Loucy (cell line): ENCODE measurements at regions not wholly inside any gene's neighbourhood (a gene's known extent, or its start where the extent isn't known, plus 50 kb on each side); places are given as distances from the start of the nearest gene placed in this dataset.

Experiments used
- H2AFZ ChIP-seq: fragments of 200-600 bp; sonication (generic); 2 replicates; pipeline ENCODE4 v1.6.0; 2016; ENCODE audit warnings: antibody characterized with exemption, mild to moderate bottlenecking, low read length, moderate library complexity
- H3F3A ChIP-seq: fragments of 200-600 bp; 2 replicates; pipeline ENCODE4 v1.6.0; 2016; ENCODE audit warnings: antibody characterized with exemption, low read depth, mild to moderate bottlenecking
- H3K27me3 ChIP-seq: fragments of 200-600 bp; sonication (generic); 2 replicates; pipeline ENCODE4 v1.6.1; 2014; ENCODE audit warnings: low read length, mild to moderate bottlenecking; ENCODE audit not compliant: insufficient read depth, poor library complexity, severe bottlenecking
- H3K36me3 ChIP-seq: fragments of 200-600 bp; sonication (generic); 2 replicates; pipeline ENCODE4 v1.6.1; 2016; ENCODE audit warnings: low read length; ENCODE audit not compliant: insufficient read depth
- H3K4me1 ChIP-seq: fragments of 200-600 bp; sonication (generic); 2 replicates; pipeline ENCODE4 v1.5.1; 2014; ENCODE audit warnings: low read length, mild to moderate bottlenecking; ENCODE audit not compliant: insufficient read depth, poor library complexity, severe bottlenecking
- H3K4me2 ChIP-seq: fragments of 200-600 bp; sonication (generic); 2 replicates; pipeline ENCODE4 v1.6.0; 2014; ENCODE audit warnings: antibody characterized with exemption, low read length, low read depth, mild to moderate bottlenecking; ENCODE audit not compliant: poor library complexity, severe bottlenecking
- H3K4me3 ChIP-seq: fragments of 200-600 bp; sonication (generic); 2 replicates; pipeline ENCODE4 v1.5.1; 2014; ENCODE audit warnings: low read length, mild to moderate bottlenecking, mixed read lengths; ENCODE audit not compliant: poor library complexity, severe bottlenecking
- H3K79me2 ChIP-seq: fragments of 200-600 bp; sonication (generic); 2 replicates; pipeline ENCODE4 v1.6.1; 2014; ENCODE audit warnings: low read length; ENCODE audit not compliant: insufficient read depth
- H3K9ac ChIP-seq: fragments of 200-600 bp; sonication (generic); 2 replicates; pipeline ENCODE4 v1.6.0; 2014; ENCODE audit warnings: mild to moderate bottlenecking, low read depth, low read length, moderate library complexity; ENCODE audit not compliant: poor library complexity, severe bottlenecking
- H3K9me2 ChIP-seq: fragments of 200-600 bp; sonication (generic); replicated peaks from 2 replicates; pipeline ENCODE4 v1.6.1; 2016; ENCODE audit warnings: low read depth, low read length, mixed read lengths
- H3K9me3 ChIP-seq: fragments of 200-600 bp; sonication (generic); 2 replicates; pipeline ENCODE4 v1.6.1; 2014; ENCODE audit warnings: mild to moderate bottlenecking, antibody characterized with exemption, low read length, low read depth; ENCODE audit not compliant: insufficient read depth
- H4K20me1 ChIP-seq: fragments of 200-600 bp; sonication (generic); 2 replicates; pipeline ENCODE4 v1.6.0; 2014; ENCODE audit warnings: antibody characterized with exemption, low read length, mild to moderate bottlenecking; ENCODE audit not compliant: insufficient read depth, poor library complexity, severe bottlenecking
- EZH2phosphoT487 ChIP-seq: fragments of 200-600 bp; IDR thresholded peaks from 2 replicates; pipeline ENCODE4 v1.6.1; 2018; ENCODE audit warnings: antibody characterized with exemption, mild to moderate bottlenecking, moderate library complexity, borderline replicate concordance
- TF ChIP-seq, protein P1 (sequence below): fragments of 200-600 bp; sonication (generic); conservative IDR thresholded peaks from 2 replicates; pipeline ENCODE4 v1.5.1; 2014; ENCODE audit warnings: mild to moderate bottlenecking, antibody characterized with exemption, low read length

DNA sequence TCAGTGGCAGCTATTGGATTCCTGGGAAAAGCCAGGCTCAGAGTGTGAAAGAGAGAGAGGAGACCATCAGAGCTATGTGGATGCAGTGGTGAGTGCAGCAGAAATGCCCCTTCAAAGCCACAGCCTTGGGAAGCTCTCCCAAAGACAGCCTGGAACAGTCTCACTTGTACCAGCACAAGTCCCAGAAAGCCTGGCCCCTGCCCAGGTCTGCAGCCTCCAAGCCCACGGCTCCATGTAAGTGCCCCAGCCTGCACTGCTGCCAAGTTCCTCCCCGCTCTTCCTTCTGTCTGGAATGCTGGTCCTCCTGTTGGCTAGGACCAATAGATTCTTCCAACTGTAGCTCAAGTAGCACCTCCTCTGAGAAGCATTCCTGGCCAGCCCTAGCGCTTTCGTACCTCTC lies 539.7 kb downstream of the MIAT start:
- H3K27me3 ChIP-seq = no peaks in the 10 kb centered on the region
- H3F3A ChIP-seq = no peaks in the 10 kb centered on the region
- H3K36me3 ChIP-seq = no peaks in the 10 kb centered on the region
- no peak overlapping the region for H3K4me3 ChIP-seq
- H3K79me2 ChIP-seq = no peaks in the 10 kb centered on the region
- no peak overlapping the region for H3K4me2 ChIP-seq
- H3K9ac ChIP-seq = no peak overlapping the region
- no peaks in the 10 kb centered on the region for H3K4me1 ChIP-seq
- H2AFZ ChIP-seq = no peak overlapping the region
- no peaks in the 10 kb centered on the region for H4K20me1 ChIP-seq
- TF ChIP-seq, protein P1, sequence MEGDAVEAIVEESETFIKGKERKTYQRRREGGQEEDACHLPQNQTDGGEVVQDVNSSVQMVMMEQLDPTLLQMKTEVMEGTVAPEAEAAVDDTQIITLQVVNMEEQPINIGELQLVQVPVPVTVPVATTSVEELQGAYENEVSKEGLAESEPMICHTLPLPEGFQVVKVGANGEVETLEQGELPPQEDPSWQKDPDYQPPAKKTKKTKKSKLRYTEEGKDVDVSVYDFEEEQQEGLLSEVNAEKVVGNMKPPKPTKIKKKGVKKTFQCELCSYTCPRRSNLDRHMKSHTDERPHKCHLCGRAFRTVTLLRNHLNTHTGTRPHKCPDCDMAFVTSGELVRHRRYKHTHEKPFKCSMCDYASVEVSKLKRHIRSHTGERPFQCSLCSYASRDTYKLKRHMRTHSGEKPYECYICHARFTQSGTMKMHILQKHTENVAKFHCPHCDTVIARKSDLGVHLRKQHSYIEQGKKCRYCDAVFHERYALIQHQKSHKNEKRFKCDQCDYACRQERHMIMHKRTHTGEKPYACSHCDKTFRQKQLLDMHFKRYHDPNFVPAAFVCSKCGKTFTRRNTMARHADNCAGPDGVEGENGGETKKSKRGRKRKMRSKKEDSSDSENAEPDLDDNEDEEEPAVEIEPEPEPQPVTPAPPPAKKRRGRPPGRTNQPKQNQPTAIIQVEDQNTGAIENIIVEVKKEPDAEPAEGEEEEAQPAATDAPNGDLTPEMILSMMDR = no peak
- no peak for TF ChIP-seq EZH2phosphoT487
- no peaks in the 10 kb centered on the region for H3K9me3 ChIP-seq
- H3K9me2 ChIP-seq = no peaks in the 10 kb centered on the region

DNA sequence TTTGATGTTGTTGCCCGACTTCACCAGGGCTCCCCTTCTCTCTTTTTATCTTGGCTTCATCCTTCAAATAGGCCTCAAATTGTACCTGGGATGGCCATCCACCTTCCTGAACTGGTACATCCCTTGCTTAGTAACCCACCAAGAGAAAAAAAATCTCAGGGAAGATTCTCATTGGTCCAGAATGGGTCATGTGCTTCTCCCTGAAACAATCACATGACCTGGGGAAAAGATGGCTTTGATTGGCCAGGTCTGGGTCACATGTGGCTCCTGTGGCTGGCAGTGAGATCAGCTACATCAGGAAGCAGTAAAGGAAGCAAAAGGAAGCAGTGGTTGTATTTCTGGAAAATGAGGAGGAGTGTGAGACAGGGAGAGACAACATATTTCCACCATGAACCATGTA lies 540.2 kb downstream of the MIAT start:
- no peaks in the 10 kb centered on the region for H3K27me3 ChIP-seq
- H3K9ac ChIP-seq = no peak overlapping the region
- no peak overlapping the region for H3K4me3 ChIP-seq
- TF ChIP-seq, protein P1 = no peak
- TF ChIP-seq EZH2phosphoT487 = no peak
- H3F3A ChIP-seq = no peaks in the 10 kb centered on the region
- no peaks in the 10 kb centered on the region for H4K20me1 ChIP-seq
- H2AFZ ChIP-seq = no peak overlapping the region
- no peaks in the 10 kb centered on the region for H3K9me2 ChIP-seq
- H3K4me2 ChIP-seq = no peak overlapping the region
- H3K36me3 ChIP-seq = no peaks in the 10 kb centered on the region
- H3K4me1 ChIP-seq = no peaks in the 10 kb centered on the region
- no peaks in the 10 kb centered on the region for H3K79me2 ChIP-seq
- no peaks in the 10 kb centered on the region for H3K9me3 ChIP-seq

DNA sequence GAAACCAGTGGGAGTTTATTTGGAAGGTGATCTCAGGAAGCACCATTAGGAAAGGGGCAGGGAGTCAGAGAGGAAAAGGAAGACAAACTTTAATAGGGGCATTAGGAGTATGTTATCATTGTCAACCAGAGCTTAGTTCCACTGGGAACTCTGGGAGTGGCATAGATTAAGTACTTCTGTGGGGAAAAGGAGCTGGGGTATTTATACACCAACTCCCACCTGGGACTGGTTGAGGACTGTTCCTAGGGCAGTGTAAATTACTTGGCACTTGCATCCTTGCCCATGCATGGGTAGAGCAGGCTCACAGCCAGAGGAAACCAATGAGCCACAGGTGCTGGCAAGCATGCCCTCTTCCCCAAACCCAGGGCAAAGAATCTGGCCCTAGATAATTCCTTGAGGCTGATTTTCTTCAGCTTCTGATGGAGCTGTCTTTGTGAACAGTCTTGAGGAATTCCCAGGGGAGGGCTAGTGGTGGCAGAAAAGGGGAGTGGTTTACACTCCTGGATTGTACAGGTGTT lies 541.2 kb downstream of the MIAT start:
- Histone ChIP-seq H3K9ac (no peak overlapping the region), H3K9me3 (no peaks in the 10 kb centered on the region), H3K27me3 (no peaks in the 10 kb centered on the region), H2AFZ (no peak overlapping the region), H3K4me2 (no peak overlapping the region), H3K9me2 (no peaks in the 10 kb centered on the region), H3K4me3 (no peak overlapping the region), H4K20me1 (no peaks in the 10 kb centered on the region), H3F3A (no peaks in the 10 kb centered on the region), H3K4me1 (no peaks in the 10 kb centered on the region), H3K79me2 (no peaks in the 10 kb centered on the region), H3K36me3 (no peaks in the 10 kb centered on the region)
- TF ChIP-seq, protein P1 = no peak
- TF ChIP-seq EZH2phosphoT487 = no peak
